Testis (tissue), 2 donors: ENCODE measurements at regions not wholly inside any gene's neighbourhood (a gene's known extent, or its start where the extent isn't known, plus 50 kb on each side); places are given as distances from the start of the nearest gene placed in this dataset.

Experiments used
- CTCF ChIP-seq, 3 experiments: fragments of 450-650 bp in 2 of 3; fragments of 200-600 bp in 1 of 3; sonication (generic) in 1 of 3; IDR thresholded peaks; one replicate each; pipeline ENCODE4 v1.5.1; 2016 to 2019; ENCODE audit warnings: antibody characterized with exemption in 3 of 3, mild to moderate bottlenecking in 2 of 3, moderate library complexity in 1 of 3
- POLR2A ChIP-seq: fragments of 450-650 bp; IDR thresholded peaks from one replicate; pipeline ENCODE4 v1.6.1; 2017; ENCODE audit warnings: antibody characterized with exemption, mild to moderate bottlenecking, moderate library complexity

- TF ChIP-seq CTCF (IDR thresholded peaks at IDR 0.05) (no peak), POLR2A (no peak)
Observed at GRCh38 chr6:113482771-113483170, 374.4 kb upstream of the MARCKS start.
